SK-N-SH (cell line): ENCODE measurements at regions not wholly inside any gene's neighbourhood (a gene's known extent, or its start where the extent isn't known, plus 50 kb on each side); places are given as distances from the start of the nearest gene placed in this dataset.
A peak's percentile ranks its signal among the peaks of the same experiment; 100 is the strongest.

Experiments used
- CTCF ChIA-PET: fragments of 300-600, 350-600 bp; formaldehyde crosslinking; extraction: SDS; loops from one replicate; lab custom pipeline; 2021; lab: Yijun Ruan, JAX
- POLR2A ChIA-PET: fragments of 350-600 bp; sonication (Branson Sonifier 250); formaldehyde crosslinking; extraction: SDS; loops from one replicate; lab custom pipeline; 2020; ENCODE audit warnings: antibody characterized with exemption, inconsistent platforms; lab: Yijun Ruan, JAX
- DNase-seq: peaks from one replicate; pipeline ENCODE4 v3.0.0; 2012
- H2AFZ ChIP-seq: fragments of 200-600 bp; sonication (generic); 2 replicates; pipeline ENCODE4 v1.8.1; 2016; ENCODE audit warnings: antibody characterized with exemption, mild to moderate bottlenecking, low read depth
- H3F3A ChIP-seq: fragments of 200-600 bp; sonication (generic); replicated peaks from 2 replicates; pipeline ENCODE3; 2016; ENCODE audit warnings: antibody characterized with exemption, mild to moderate bottlenecking; ENCODE audit not compliant: insufficient read depth
- H3K27ac ChIP-seq, 2 experiments: fragments of 200-500 bp in 1 of 2; fragments of 200-600 bp in 1 of 2; sonication (Bioruptor generic) in 1 of 2; sonication (generic), shearing (Covaris generic) in 1 of 2; 2 replicates each; pipeline versions ENCODE4 v1.5.1 to v1.6.1; 2014 to 2016; ENCODE audit warnings: low read depth in 2 of 2, inconsistent platforms in 1 of 2, low read length in 1 of 2, mild to moderate bottlenecking in 1 of 2, mixed read lengths in 1 of 2
- H3K27me3 ChIP-seq: fragments of 200-600 bp; sonication (generic), shearing (Covaris generic); 2 replicates; pipeline ENCODE4 v1.6.1; 2016; ENCODE audit warnings: mixed run types; ENCODE audit not compliant: insufficient read depth
- H3K36me3 ChIP-seq, 2 experiments: fragments of 200-500 bp in 1 of 2; fragments of 200-600 bp in 1 of 2; sonication (Bioruptor generic) in 1 of 2; sonication (generic) in 1 of 2; replicated peaks in 1 of 2; 2 replicates each; pipeline versions ENCODE3 to v1.5.1; 2014 to 2016; ENCODE audit warnings: low read length in 1 of 2, mild to moderate bottlenecking in 1 of 2; ENCODE audit not compliant: insufficient read depth in 2 of 2, control insufficient read depth in 1 of 2
- H3K4me1 ChIP-seq, 2 experiments: fragments of 200-500 bp in 1 of 2; fragments of 200-600 bp in 1 of 2; sonication (Bioruptor generic) in 1 of 2; sonication (generic), shearing (Covaris generic) in 1 of 2; 2 replicates each; pipeline versions ENCODE4 v1.5.1 to v1.6.1; 2014 to 2016; ENCODE audit warnings: low read depth in 1 of 2, low read length in 1 of 2, mixed run types in 1 of 2; ENCODE audit not compliant: insufficient read depth in 2 of 2, control insufficient read depth in 1 of 2
- H3K4me2 ChIP-seq: fragments of 200-600 bp; sonication (generic), shearing (Covaris generic); 2 replicates; pipeline ENCODE4 v1.6.1; 2017; ENCODE audit warnings: mixed run types
- H3K4me3 ChIP-seq, 2 experiments: fragments of 200-500 bp in 1 of 2; fragments of 200-600 bp in 1 of 2; sonication (Bioruptor generic) in 1 of 2; sonication (generic), shearing (Covaris generic) in 1 of 2; 2 replicates each; pipeline versions ENCODE4 v1.5.1 to v1.8.1; 2014 to 2016; ENCODE audit warnings: low read depth in 2 of 2, inconsistent platforms in 1 of 2, low read length in 1 of 2, mild to moderate bottlenecking in 1 of 2, mixed read lengths in 1 of 2, moderate library complexity in 1 of 2
- H3K79me2 ChIP-seq: fragments of 200-600 bp; sonication (generic); 2 replicates; pipeline ENCODE4 v1.8.1; 2017; ENCODE audit warnings: mild to moderate bottlenecking; ENCODE audit not compliant: insufficient read depth
- H3K9ac ChIP-seq: fragments of 200-600 bp; sonication (generic); 2 replicates; pipeline ENCODE4 v1.6.1; 2017; ENCODE audit warnings: mixed run types
- H3K9me2 ChIP-seq: fragments of 200-600 bp; sonication (generic); 2 replicates; pipeline ENCODE4 v1.6.1; 2017; ENCODE audit warnings: mixed run types
- H3K9me3 ChIP-seq: fragments of 200-600 bp; sonication (generic); 2 replicates; pipeline ENCODE4 v1.6.1; 2017; ENCODE audit warnings: mixed run types, mild to moderate bottlenecking, moderate library complexity
- H4K20me1 ChIP-seq: fragments of 200-600 bp; sonication (generic); 2 replicates; pipeline ENCODE4 v1.6.1; 2017; ENCODE audit warnings: mild to moderate bottlenecking, mixed run types; ENCODE audit not compliant: insufficient read depth
- CTCF ChIP-seq: fragments of 200-600 bp; sonication (generic); IDR thresholded peaks from 2 replicates; pipeline ENCODE4 v1.6.1; 2017; ENCODE audit warnings: antibody characterized with exemption, mild to moderate bottlenecking, moderate library complexity
- EZH2phosphoT487 ChIP-seq: fragments of 200-600 bp; sonication (generic); IDR thresholded peaks from 2 replicates; pipeline ENCODE4 v1.6.1; 2017; ENCODE audit warnings: low read depth, mixed run types, mild to moderate bottlenecking, antibody characterized with exemption, moderate library complexity, borderline replicate concordance
- FOXM1 ChIP-seq: IDR thresholded peaks from 2 replicates; pipeline ENCODE4 v1.4.0; 2012; ENCODE audit warnings: low read depth, mild to moderate bottlenecking
- MAX ChIP-seq: IDR thresholded peaks from 2 replicates; pipeline ENCODE4 v1.4.0; 2012; ENCODE audit warnings: low read depth
- NFIC ChIP-seq: IDR thresholded peaks from 2 replicates; pipeline ENCODE4 v1.4.0; 2012; ENCODE audit warnings: borderline replicate concordance
- PBX3 ChIP-seq: IDR thresholded peaks from 2 replicates; pipeline ENCODE4; 2012
- POLR2AphosphoS5 ChIP-seq: IDR thresholded peaks from 2 replicates; pipeline ENCODE4 v1.6.1; 2012; ENCODE audit warnings: low read depth, low read length
- TCF12 ChIP-seq: IDR thresholded peaks from 2 replicates; pipeline ENCODE4 v1.4.0; 2012
- TEAD4 ChIP-seq: IDR thresholded peaks from 2 replicates; pipeline ENCODE4 v1.4.0; 2012; ENCODE audit warnings: mild to moderate bottlenecking, borderline replicate concordance; ENCODE audit not compliant: insufficient read depth
- USF1 ChIP-seq: IDR thresholded peaks from 2 replicates; pipeline ENCODE4 v1.4.0; 2012; ENCODE audit warnings: low read depth, borderline replicate concordance
- WGBS: methylation state at CpG from one replicate; pipeline ENCODE4 v1.1.6; 2017; ENCODE audit warnings: low lambda C conversion rate; 5-methylcytosine and 5-hydroxymethylcytosine counted together

- 0 out of 2 replicates have a peak, but pooled peaks have one; percentile 29 for TF ChIP-seq MAX
- TF ChIP-seq TEAD4: 0 out of 2 replicates have a peak, but pooled peaks have one; percentile 10
- TF ChIP-seq EZH2phosphoT487: no peak
- peak; percentile 81; the same call in 1 of the 2 replicates for TF ChIP-seq USF1
- peak; percentile 30; the same call in 1 of the 2 replicates for TF ChIP-seq POLR2AphosphoS5
- TF ChIP-seq PBX3: peak; percentile 39
- peak; percentile 56; the same call in 1 of the 2 replicates for TF ChIP-seq NFIC
- peak; percentile 88 for TF ChIP-seq TCF12
- no peak for TF ChIP-seq FOXM1
- H3K27me3 ChIP-seq: no peaks in the 10 kb centered on the region
- ChIA-PET POLR2A (no interaction called here), CTCF (interaction anchor here (1.0 to 3.0 kb wide), 5 partner anchors 10 to 222 kb away, joined by 3 to 9 read pairs (median 5); partner anchors contain the start of gene DYRK2)
- no peaks in the 10 kb centered on the region for H3K9me3 ChIP-seq
- peak overlapping the region; percentile 51 to 59; a peak in 3 of 4 replicates for H3K27ac ChIP-seq
- no peak overlapping the region for H3K4me3 ChIP-seq
- H3F3A ChIP-seq: peaks cover 8% of the 10 kb centered on the region
- H3K9me2 ChIP-seq: no peaks in the 10 kb centered on the region
- no peaks in the 10 kb centered on the region for H3K36me3 ChIP-seq
- DNase-seq: no peak
- H3K79me2 ChIP-seq: no peaks in the 10 kb centered on the region
- peak overlapping the region; percentile 14; the same call in 1 of the 2 replicates for H3K4me2 ChIP-seq
- no peak overlapping the region for H3K9ac ChIP-seq
- peaks cover 11 to 13% of the 10 kb centered on the region in 2 experiments; a peak in 3 of 4 replicates for H3K4me1 ChIP-seq
- H4K20me1 ChIP-seq: no peaks in the 10 kb centered on the region
- WGBS: 36% methylated on average over 2 of the region's 2 CpGs
- H2AFZ ChIP-seq: no peak overlapping the region
Observed at GRCh38 chr12:67426067-67426466, 156.9 kb downstream of the CAND1 start.

- POLR2A ChIA-PET: no interaction called here
- 60% methylated on average over 4 of the region's 4 CpGs for WGBS
- no peak for TF ChIP-seq CTCF
Observed at GRCh38 chr12:67427336-67427735, 158.2 kb downstream of the CAND1 start.

More at GRCh38 chr12:67427336-67427735, 158.2 kb downstream of the CAND1 start:
- H3K27ac ChIP-seq: no peak overlapping the region
- no peak overlapping the region for H3K4me3 ChIP-seq
- no peaks in the 10 kb centered on the region for H3K27me3 ChIP-seq
- CTCF ChIA-PET: interaction anchor here (1.8 kb wide), 1 partner anchor 221 kb away, joined by 5 read pairs; the partner anchor contains the start of gene DYRK2
- H3F3A ChIP-seq: peaks cover 8% of the 10 kb centered on the region
- H3K4me2 ChIP-seq: no peak overlapping the region
- H3K9me2 ChIP-seq: no peaks in the 10 kb centered on the region
- H3K9me3 ChIP-seq: no peaks in the 10 kb centered on the region
- no peak overlapping the region for H2AFZ ChIP-seq
- H3K4me1 ChIP-seq: peaks cover 11 to 13% of the 10 kb centered on the region in 2 experiments; a peak in 3 of 4 replicates
- DNase-seq: no peak
- H3K9ac ChIP-seq: no peak overlapping the region
- H4K20me1 ChIP-seq: no peaks in the 10 kb centered on the region
- H3K36me3 ChIP-seq: no peaks in the 10 kb centered on the region
- no peaks in the 10 kb centered on the region for H3K79me2 ChIP-seq
